ENCODE measurements at regions not wholly inside any gene's neighbourhood (a gene's known extent, or its start where the extent isn't known, plus 50 kb on each side); places are given as distances from the start of the nearest gene placed in this dataset.

- no peak for TF ChIP-seq TAF1 (IDR thresholded peaks at IDR 0.05; ENCODE audit: low read depth)
- no peak for TF ChIP-seq CREB1 (IDR thresholded peaks at IDR 0.05; ENCODE audit: low read depth)
- TF ChIP-seq EP300 (IDR thresholded peaks at IDR 0.05; ENCODE audit: borderline replicate concordance) = no peak
- no peak for TF ChIP-seq YY1 (IDR thresholded peaks at IDR 0.05; ENCODE audit: low read depth)
- no peak for TF ChIP-seq REST (IDR thresholded peaks at IDR 0.05; ENCODE audit: low read depth)
- TF ChIP-seq TEAD4 (IDR thresholded peaks at IDR 0.05) = no peak
- no peak for TF ChIP-seq CEBPB (IDR thresholded peaks at IDR 0.05)
- TF ChIP-seq MAX (IDR thresholded peaks at IDR 0.05) = no peak
- no peak for TF ChIP-seq USF1 (IDR thresholded peaks at IDR 0.05)
- no peak for TF ChIP-seq RAD21 (IDR thresholded peaks at IDR 0.05; ENCODE audit: low read depth)
- no peak for TF ChIP-seq FOXM1 (IDR thresholded peaks at IDR 0.05; ENCODE audit: borderline replicate concordance, low read depth)
- no peak for TF ChIP-seq EGR1 (IDR thresholded peaks at IDR 0.05)
Observed at GRCh38 chr9:2378266-2378665, 243.3 kb upstream of the VLDLR start.
